ENCODE measurements at regions not wholly inside any gene's neighbourhood (a gene's known extent, or its start where the extent isn't known, plus 50 kb on each side); places are given as distances from the start of the nearest gene placed in this dataset.

DNA sequence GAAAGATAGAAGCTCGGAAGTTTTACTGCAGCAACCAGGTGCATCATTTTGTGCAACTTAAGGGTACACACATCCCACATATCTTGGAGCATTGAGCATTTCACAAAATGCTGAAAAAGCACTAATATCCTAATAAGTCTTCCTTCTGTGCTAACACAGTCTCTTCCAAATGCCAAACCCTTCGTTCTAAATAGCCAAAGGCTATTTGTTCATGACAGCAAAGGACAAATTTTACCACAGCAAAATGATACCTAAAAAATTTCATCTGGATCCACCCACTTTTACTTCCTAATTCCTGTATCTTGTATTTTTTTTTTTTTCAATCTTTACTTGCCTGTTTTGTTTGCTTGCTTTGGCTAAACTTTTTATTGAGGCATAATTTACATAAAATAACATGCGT, 435.0 kb downstream of the RND3 start:
- no peak for TF ChIP-seq POLR2AphosphoS5 (IDR thresholded peaks at IDR 0.05; ENCODE audit: insufficient read depth, low read depth, low read length)
- TF ChIP-seq, protein P1, sequence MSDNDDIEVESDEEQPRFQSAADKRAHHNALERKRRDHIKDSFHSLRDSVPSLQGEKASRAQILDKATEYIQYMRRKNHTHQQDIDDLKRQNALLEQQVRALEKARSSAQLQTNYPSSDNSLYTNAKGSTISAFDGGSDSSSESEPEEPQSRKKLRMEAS (IDR thresholded peaks at IDR 0.05; ENCODE audit: insufficient read depth, insufficient read length), result no peak
- TF ChIP-seq, protein P2, sequence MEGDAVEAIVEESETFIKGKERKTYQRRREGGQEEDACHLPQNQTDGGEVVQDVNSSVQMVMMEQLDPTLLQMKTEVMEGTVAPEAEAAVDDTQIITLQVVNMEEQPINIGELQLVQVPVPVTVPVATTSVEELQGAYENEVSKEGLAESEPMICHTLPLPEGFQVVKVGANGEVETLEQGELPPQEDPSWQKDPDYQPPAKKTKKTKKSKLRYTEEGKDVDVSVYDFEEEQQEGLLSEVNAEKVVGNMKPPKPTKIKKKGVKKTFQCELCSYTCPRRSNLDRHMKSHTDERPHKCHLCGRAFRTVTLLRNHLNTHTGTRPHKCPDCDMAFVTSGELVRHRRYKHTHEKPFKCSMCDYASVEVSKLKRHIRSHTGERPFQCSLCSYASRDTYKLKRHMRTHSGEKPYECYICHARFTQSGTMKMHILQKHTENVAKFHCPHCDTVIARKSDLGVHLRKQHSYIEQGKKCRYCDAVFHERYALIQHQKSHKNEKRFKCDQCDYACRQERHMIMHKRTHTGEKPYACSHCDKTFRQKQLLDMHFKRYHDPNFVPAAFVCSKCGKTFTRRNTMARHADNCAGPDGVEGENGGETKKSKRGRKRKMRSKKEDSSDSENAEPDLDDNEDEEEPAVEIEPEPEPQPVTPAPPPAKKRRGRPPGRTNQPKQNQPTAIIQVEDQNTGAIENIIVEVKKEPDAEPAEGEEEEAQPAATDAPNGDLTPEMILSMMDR (IDR thresholded peaks at IDR 0.05; ENCODE audit: extremely low read depth in 1 of 2, insufficient read depth in 1 of 2, low read depth in 1 of 2, low read length in 2 of 2), result no peak
- TF ChIP-seq MYC (IDR thresholded peaks at IDR 0.05; ENCODE audit: low read depth, low read length), result no peak
- TF ChIP-seq EZH2 (IDR thresholded peaks at IDR 0.05; ENCODE audit: borderline replicate concordance, low read depth, low read length, severe bottlenecking), result no peak
- no peak for TF ChIP-seq POLR2A (IDR thresholded peaks at IDR 0.05; ENCODE audit: low read depth, low read length)
- TF ChIP-seq FOS (IDR thresholded peaks at IDR 0.05; ENCODE audit: borderline replicate concordance, insufficient read depth, low read length), result no peak
